ENCODE measurements at regions not wholly inside any gene's neighbourhood (a gene's known extent, or its start where the extent isn't known, plus 50 kb on each side); places are given as distances from the start of the nearest gene placed in this dataset.
A peak's percentile ranks its signal among the peaks of the same experiment; 100 is the strongest.

GRCh38 chr11:24311974-24312373, 184.9 kb upstream of the LUZP2 start:
- no peak for DNase-seq

- DNase-seq, result no peak
Measured at GRCh38 chr11:24312464-24313238, 184.2 kb upstream of the LUZP2 start.

- no peak for DNase-seq
Measured at GRCh38 chr11:24321229-24321628, 175.6 kb upstream of the LUZP2 start.

- no peak for DNase-seq
Measured at GRCh38 chr11:24324211-24324610, 172.6 kb upstream of the LUZP2 start.

GRCh38 chr11:24344222-24344621, 152.6 kb upstream of the LUZP2 start:
- no peak for DNase-seq

GRCh38 chr11:24348908-24349307, 147.9 kb upstream of the LUZP2 start:
- peak; percentile 57 for DNase-seq

GRCh38 chr11:24351179-24351578, 145.7 kb upstream of the LUZP2 start:
- DNase-seq, result no peak

GRCh38 chr11:24356501-24356900, 140.4 kb upstream of the LUZP2 start:
- DNase-seq, result no peak

GRCh38 chr11:24357620-24358410, 139.0 kb upstream of the LUZP2 start:
- no peak for DNase-seq

GRCh38 chr11:24372491-24372890, 124.4 kb upstream of the LUZP2 start:
- no peak for DNase-seq

- no peak for DNase-seq
Measured at GRCh38 chr11:24373516-24373915, 123.3 kb upstream of the LUZP2 start.

- DNase-seq, result no peak
Measured at GRCh38 chr11:24375351-24375750, 121.5 kb upstream of the LUZP2 start.

GRCh38 chr11:24375931-24376330, 120.9 kb upstream of the LUZP2 start:
- DNase-seq, result no peak

- no peak for DNase-seq
Measured at GRCh38 chr11:24383137-24383536, 113.7 kb upstream of the LUZP2 start.

GRCh38 chr11:24384240-24384639, 112.6 kb upstream of the LUZP2 start:
- DNase-seq, result no peak

- peak; percentile 11 for DNase-seq
Measured at GRCh38 chr11:24386546-24387397, 110.1 kb upstream of the LUZP2 start.

GRCh38 chr11:24389575-24389974, 107.3 kb upstream of the LUZP2 start:
- no peak for DNase-seq

GRCh38 chr11:24390016-24390415, 106.8 kb upstream of the LUZP2 start:
- no peak for DNase-seq

GRCh38 chr11:24390762-24391161, 106.1 kb upstream of the LUZP2 start:
- DNase-seq, result no peak

- no peak for DNase-seq
Measured at GRCh38 chr11:24391167-24391566, 105.7 kb upstream of the LUZP2 start.

- no peak for DNase-seq
Measured at GRCh38 chr11:24400059-24400665, 96.7 kb upstream of the LUZP2 start.

- no peak for DNase-seq
Measured at GRCh38 chr11:24406389-24406788, 90.5 kb upstream of the LUZP2 start.

- no peak for DNase-seq
Measured at GRCh38 chr11:24406980-24407379, 89.9 kb upstream of the LUZP2 start.

Measured in NCI-H446 treated with DMSO at 0.1 percent for 48 hours (cell line).